ENCODE measurements at regions not wholly inside any gene's neighbourhood (a gene's known extent, or its start where the extent isn't known, plus 50 kb on each side); places are given as distances from the start of the nearest gene placed in this dataset.

DNA sequence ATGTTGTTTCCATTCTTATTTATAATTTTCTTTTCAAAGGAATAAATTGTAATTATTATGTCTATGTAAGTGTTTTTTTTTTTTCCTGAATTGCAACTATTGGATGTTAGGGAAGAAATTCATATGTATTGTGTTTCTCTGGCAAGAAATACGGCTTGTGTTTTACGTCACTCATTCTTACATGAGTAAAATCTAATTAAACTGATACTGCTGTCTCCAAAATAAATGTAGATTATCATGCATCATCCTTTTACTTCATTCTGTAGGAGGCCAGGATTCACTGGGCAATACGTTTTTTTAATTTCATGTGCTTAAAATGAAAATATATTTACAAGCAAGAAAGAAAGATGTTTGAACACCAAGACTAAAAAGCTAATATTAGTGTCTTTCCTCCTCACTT, 590.8 kb downstream of the OTOL1 start:
- no peak overlapping the region for H3K27ac ChIP-seq (ENCODE audit: low read depth in 1 of 2, low read length in 2 of 2)
- intact Hi-C loops (cut with DNase I, micrococcal nuclease), result no loop called here
- ATAC-seq (ENCODE audit: poor library complexity), result no peak
- Mint-ChIP-seq H3K4me1 (ENCODE audit: low read depth) (no peaks in the 10 kb centered on the region), H3K27me3 (no peaks in the 10 kb centered on the region), H3K4me3 (no peak overlapping the region), H3K36me3 (ENCODE audit: low read depth) (no peaks in the 10 kb centered on the region), H3K27ac (no peak overlapping the region), H3K9me3 (peaks cover 13% of the 10 kb centered on the region)
- ChIA-PET CTCF (interaction anchor here (1.3 kb wide), 1 partner anchor 13 kb away, joined by 3 read pairs; no protein-coding TSS in a partner anchor), POLR2A (no interaction called here)
- TF ChIP-seq, protein P1, sequence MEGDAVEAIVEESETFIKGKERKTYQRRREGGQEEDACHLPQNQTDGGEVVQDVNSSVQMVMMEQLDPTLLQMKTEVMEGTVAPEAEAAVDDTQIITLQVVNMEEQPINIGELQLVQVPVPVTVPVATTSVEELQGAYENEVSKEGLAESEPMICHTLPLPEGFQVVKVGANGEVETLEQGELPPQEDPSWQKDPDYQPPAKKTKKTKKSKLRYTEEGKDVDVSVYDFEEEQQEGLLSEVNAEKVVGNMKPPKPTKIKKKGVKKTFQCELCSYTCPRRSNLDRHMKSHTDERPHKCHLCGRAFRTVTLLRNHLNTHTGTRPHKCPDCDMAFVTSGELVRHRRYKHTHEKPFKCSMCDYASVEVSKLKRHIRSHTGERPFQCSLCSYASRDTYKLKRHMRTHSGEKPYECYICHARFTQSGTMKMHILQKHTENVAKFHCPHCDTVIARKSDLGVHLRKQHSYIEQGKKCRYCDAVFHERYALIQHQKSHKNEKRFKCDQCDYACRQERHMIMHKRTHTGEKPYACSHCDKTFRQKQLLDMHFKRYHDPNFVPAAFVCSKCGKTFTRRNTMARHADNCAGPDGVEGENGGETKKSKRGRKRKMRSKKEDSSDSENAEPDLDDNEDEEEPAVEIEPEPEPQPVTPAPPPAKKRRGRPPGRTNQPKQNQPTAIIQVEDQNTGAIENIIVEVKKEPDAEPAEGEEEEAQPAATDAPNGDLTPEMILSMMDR (IDR thresholded peaks at IDR 0.05), result no peak
- no peaks in the 10 kb centered on the region for H3K9me3 ChIP-seq (ENCODE audit: control insufficient read depth in 1 of 2, insufficient read depth in 1 of 2, low read length in 2 of 2)
- no peaks in the 10 kb centered on the region for H3K4me1 ChIP-seq (ENCODE audit: insufficient read depth, low read length)
- no peak overlapping the region for H3K4me3 ChIP-seq (ENCODE audit: low read length)
- H3K36me3 ChIP-seq (ENCODE audit: insufficient read depth, low read length), result no peaks in the 10 kb centered on the region
- no peak for DNase-seq
- no peaks in the 10 kb centered on the region for H3K27me3 ChIP-seq (ENCODE audit: control insufficient read depth in 1 of 2, insufficient read depth in 2 of 2, low read length in 2 of 2)

DNA sequence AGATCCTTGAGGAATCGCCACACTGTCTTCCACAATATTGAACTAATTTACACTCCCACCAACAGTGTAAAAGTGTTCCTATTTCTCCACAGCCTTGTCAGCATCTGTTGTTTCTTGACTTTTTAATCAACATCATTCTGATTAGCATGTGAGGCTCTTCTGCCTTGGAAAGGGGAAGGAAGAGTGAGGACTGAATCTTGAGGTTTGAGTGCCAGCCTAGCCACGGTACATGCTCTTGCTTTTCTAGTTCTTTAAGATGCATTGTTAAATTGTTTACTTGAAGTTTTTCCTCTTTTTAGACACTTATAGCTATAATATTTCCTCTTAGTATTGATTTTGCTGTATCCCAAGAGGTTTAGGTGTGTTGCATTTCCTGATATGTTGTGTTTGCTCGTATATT, 596.1 kb downstream of the OTOL1 start:
- Mint-ChIP-seq H3K27ac (no peak overlapping the region), H3K27me3 (no peaks in the 10 kb centered on the region), H3K4me3 (no peak overlapping the region), H3K4me1 (ENCODE audit: low read depth) (no peaks in the 10 kb centered on the region), H3K9me3 (peaks cover 9% of the 10 kb centered on the region), H3K36me3 (ENCODE audit: low read depth) (no peaks in the 10 kb centered on the region)
- no peak overlapping the region for H3K27ac ChIP-seq (ENCODE audit: low read depth in 1 of 2, low read length in 2 of 2)
- no peaks in the 10 kb centered on the region for H3K36me3 ChIP-seq (ENCODE audit: insufficient read depth, low read length)
- ATAC-seq (ENCODE audit: poor library complexity) (no peak), DNase-seq (no peak)
- H3K27me3 ChIP-seq (ENCODE audit: control insufficient read depth in 1 of 2, insufficient read depth in 2 of 2, low read length in 2 of 2), result no peaks in the 10 kb centered on the region
- no peaks in the 10 kb centered on the region for H3K9me3 ChIP-seq (ENCODE audit: control insufficient read depth in 1 of 2, insufficient read depth in 1 of 2, low read length in 2 of 2)
- ChIA-PET CTCF (no interaction called here), POLR2A (no interaction called here)
- intact Hi-C loops (cut with DNase I, micrococcal nuclease), result no loop called here
- TF ChIP-seq, protein P1 (IDR thresholded peaks at IDR 0.05), result no peak
- no peaks in the 10 kb centered on the region for H3K4me1 ChIP-seq (ENCODE audit: insufficient read depth, low read length)
- no peak overlapping the region for H3K4me3 ChIP-seq (ENCODE audit: low read length)

DNA sequence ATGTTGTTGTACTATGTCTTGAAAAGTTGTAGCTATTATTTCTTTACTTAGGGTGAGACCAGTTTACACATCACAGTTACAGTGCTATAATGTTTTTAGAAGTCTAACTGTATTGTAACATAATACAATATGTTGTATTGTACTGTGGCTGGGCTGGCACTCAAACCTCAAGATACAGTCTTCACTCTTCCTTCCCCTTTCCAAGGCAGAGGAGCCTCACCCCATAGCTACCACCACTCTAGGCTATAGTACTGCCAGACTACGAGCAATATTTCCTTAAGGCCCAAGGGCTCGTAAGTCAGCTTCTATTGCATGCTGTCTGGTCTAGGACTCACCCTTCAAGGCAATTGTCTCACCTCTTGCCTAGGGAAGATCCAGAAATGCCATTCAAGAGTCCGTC, 597.7 kb downstream of the OTOL1 start:
- no peak overlapping the region for H3K27ac ChIP-seq (ENCODE audit: low read depth in 1 of 2, low read length in 2 of 2)
- intact Hi-C loops (cut with DNase I, micrococcal nuclease), result no loop called here
- no peaks in the 10 kb centered on the region for H3K4me1 ChIP-seq (ENCODE audit: insufficient read depth, low read length)
- no peaks in the 10 kb centered on the region for H3K9me3 ChIP-seq (ENCODE audit: control insufficient read depth in 1 of 2, insufficient read depth in 1 of 2, low read length in 2 of 2)
- no peak overlapping the region for H3K4me3 ChIP-seq (ENCODE audit: low read length)
- no peak overlapping the region for H3K27ac Mint-ChIP-seq
- no peak overlapping the region for H3K4me3 Mint-ChIP-seq
- no peaks in the 10 kb centered on the region for H3K27me3 ChIP-seq (ENCODE audit: control insufficient read depth in 1 of 2, insufficient read depth in 2 of 2, low read length in 2 of 2)
- TF ChIP-seq, protein P1 (IDR thresholded peaks at IDR 0.05), result no peak
- no peaks in the 10 kb centered on the region for H3K4me1 Mint-ChIP-seq (ENCODE audit: low read depth)
- ATAC-seq (ENCODE audit: poor library complexity) (no peak), DNase-seq (no peak)
- H3K9me3 Mint-ChIP-seq, result peaks cover 8% of the 10 kb centered on the region
- H3K36me3 Mint-ChIP-seq (ENCODE audit: low read depth), result no peaks in the 10 kb centered on the region
- H3K27me3 Mint-ChIP-seq, result no peaks in the 10 kb centered on the region
- no peaks in the 10 kb centered on the region for H3K36me3 ChIP-seq (ENCODE audit: insufficient read depth, low read length)
- ChIA-PET CTCF (no interaction called here), POLR2A (no interaction called here)

Data from CD4-positive, alpha-beta T cell (primary cell).